ENCODE measurements at regions not wholly inside any gene's neighbourhood (a gene's known extent, or its start where the extent isn't known, plus 50 kb on each side); places are given as distances from the start of the nearest gene placed in this dataset.

- Histone ChIP-seq H3K18ac (ENCODE audit: low read length) (no peak overlapping the region), H3K79me1 (ENCODE audit: low read length) (no peaks in the 10 kb centered on the region), H3K4me1 (ENCODE audit: control insufficient read depth, low read depth, low read length) (no peaks in the 10 kb centered on the region), H3K4ac (ENCODE audit: low read depth, low read length) (no peak overlapping the region), H3K36me3 (ENCODE audit: control insufficient read depth, insufficient read depth, low read length) (no peaks in the 10 kb centered on the region), H3K27me3 (ENCODE audit: insufficient read depth, low read length, poor library complexity) (no peaks in the 10 kb centered on the region), H3K79me2 (ENCODE audit: control insufficient read depth, insufficient read depth, low read length) (no peaks in the 10 kb centered on the region), H2BK120ac (ENCODE audit: low read depth, low read length) (no peak overlapping the region), H2BK15ac (replicated peaks; ENCODE audit: low read depth) (no peak overlapping the region), H3K56ac (ENCODE audit: low read length) (no peak overlapping the region), H4K8ac (ENCODE audit: low read depth, low read length) (no peak overlapping the region), H3K27ac (ENCODE audit: low read depth, low read length) (no peak overlapping the region), H4K5ac (ENCODE audit: low read length) (no peak overlapping the region), H2AK5ac (ENCODE audit: low read length) (no peak overlapping the region), H3K23ac (ENCODE audit: low read length) (no peak overlapping the region), H3K4me2 (ENCODE audit: low read length) (no peak overlapping the region), H3K4me3 (ENCODE audit: low read length) (no peak overlapping the region), H3K9ac (ENCODE audit: low read length) (no peak overlapping the region), H2BK5ac (ENCODE audit: low read length) (no peak overlapping the region)
- WGBS (ENCODE audit: extremely low coverage, insufficient coverage, low lambda C conversion rate): no CpG with 5 or more reads among the region's 4 CpGs
- no peak for DNase-seq
Measured at GRCh38 chr17:77688369-77688768, 270.1 kb upstream of the TNRC6C start.

GRCh38 chr17:77690271-77691161 is 268.0 kb upstream of the TNRC6C start:
- Histone ChIP-seq H3K23ac (ENCODE audit: low read length) (no peak overlapping the region), H3K18ac (ENCODE audit: low read length) (no peak overlapping the region), H3K56ac (ENCODE audit: low read length) (no peak overlapping the region), H3K27me3 (ENCODE audit: insufficient read depth, low read length, poor library complexity) (no peaks in the 10 kb centered on the region), H4K5ac (ENCODE audit: low read length) (no peak overlapping the region), H2AK5ac (ENCODE audit: low read length) (no peak overlapping the region), H3K9ac (ENCODE audit: low read length) (no peak overlapping the region), H3K4me1 (ENCODE audit: control insufficient read depth, low read depth, low read length) (no peaks in the 10 kb centered on the region), H3K79me2 (ENCODE audit: control insufficient read depth, insufficient read depth, low read length) (no peaks in the 10 kb centered on the region), H3K4me3 (ENCODE audit: low read length) (no peak overlapping the region), H3K36me3 (ENCODE audit: control insufficient read depth, insufficient read depth, low read length) (no peaks in the 10 kb centered on the region), H2BK120ac (ENCODE audit: low read depth, low read length) (no peak overlapping the region), H2BK15ac (replicated peaks; ENCODE audit: low read depth) (no peak overlapping the region), H3K4me2 (ENCODE audit: low read length) (no peak overlapping the region), H4K8ac (ENCODE audit: low read depth, low read length) (no peak overlapping the region), H3K27ac (ENCODE audit: low read depth, low read length) (no peak overlapping the region), H3K79me1 (ENCODE audit: low read length) (no peaks in the 10 kb centered on the region), H3K4ac (ENCODE audit: low read depth, low read length) (no peak overlapping the region), H2BK5ac (ENCODE audit: low read length) (no peak overlapping the region)
- WGBS (ENCODE audit: extremely low coverage, insufficient coverage, low lambda C conversion rate): no CpG with 5 or more reads among the region's 24 CpGs
- DNase-seq: no peak

- H3K79me2 ChIP-seq (ENCODE audit: control insufficient read depth, insufficient read depth, low read length): no peaks in the 10 kb centered on the region
- no peak overlapping the region for H3K18ac ChIP-seq (ENCODE audit: low read length)
- H3K4me3 ChIP-seq (ENCODE audit: low read length): no peak overlapping the region
- no peak overlapping the region for H2BK120ac ChIP-seq (ENCODE audit: low read depth, low read length)
- H2BK5ac ChIP-seq (ENCODE audit: low read length): no peak overlapping the region
- H3K56ac ChIP-seq (ENCODE audit: low read length): no peak overlapping the region
- DNase-seq: no peak
- H3K27ac ChIP-seq (ENCODE audit: low read depth, low read length): no peak overlapping the region
- H3K79me1 ChIP-seq (ENCODE audit: low read length): no peaks in the 10 kb centered on the region
- no peak overlapping the region for H3K4ac ChIP-seq (ENCODE audit: low read depth, low read length)
- H3K4me1 ChIP-seq (ENCODE audit: control insufficient read depth, low read depth, low read length): no peaks in the 10 kb centered on the region
- no peaks in the 10 kb centered on the region for H3K27me3 ChIP-seq (ENCODE audit: insufficient read depth, low read length, poor library complexity)
- no peak overlapping the region for H2AK5ac ChIP-seq (ENCODE audit: low read length)
- no peak overlapping the region for H3K4me2 ChIP-seq (ENCODE audit: low read length)
- H4K8ac ChIP-seq (ENCODE audit: low read depth, low read length): no peak overlapping the region
- H3K36me3 ChIP-seq (ENCODE audit: control insufficient read depth, insufficient read depth, low read length): no peaks in the 10 kb centered on the region
- WGBS (ENCODE audit: extremely low coverage, insufficient coverage, low lambda C conversion rate): no CpG with 5 or more reads among the region's 21 CpGs
- H3K9ac ChIP-seq (ENCODE audit: low read length): no peak overlapping the region
- H3K23ac ChIP-seq (ENCODE audit: low read length): peak overlapping the region; percentile 45
- H4K5ac ChIP-seq (ENCODE audit: low read length): no peak overlapping the region
- H2BK15ac ChIP-seq (replicated peaks; ENCODE audit: low read depth): no peak overlapping the region
Measured at GRCh38 chr17:77691216-77692085, 267.1 kb upstream of the TNRC6C start.

- no peak overlapping the region for H2AK5ac ChIP-seq (ENCODE audit: low read length)
- no peak for DNase-seq
- no peak overlapping the region for H2BK120ac ChIP-seq (ENCODE audit: low read depth, low read length)
- H3K79me1 ChIP-seq (ENCODE audit: low read length): no peaks in the 10 kb centered on the region
- no peak overlapping the region for H3K4ac ChIP-seq (ENCODE audit: low read depth, low read length)
- H2BK15ac ChIP-seq (replicated peaks; ENCODE audit: low read depth): no peak overlapping the region
- no peaks in the 10 kb centered on the region for H3K36me3 ChIP-seq (ENCODE audit: control insufficient read depth, insufficient read depth, low read length)
- no peak overlapping the region for H3K9ac ChIP-seq (ENCODE audit: low read length)
- no peak overlapping the region for H3K4me2 ChIP-seq (ENCODE audit: low read length)
- H3K23ac ChIP-seq (ENCODE audit: low read length): no peak overlapping the region
- no peak overlapping the region for H4K5ac ChIP-seq (ENCODE audit: low read length)
- no peak overlapping the region for H3K4me3 ChIP-seq (ENCODE audit: low read length)
- H3K27me3 ChIP-seq (ENCODE audit: insufficient read depth, low read length, poor library complexity): no peaks in the 10 kb centered on the region
- no peak overlapping the region for H3K18ac ChIP-seq (ENCODE audit: low read length)
- H3K27ac ChIP-seq (ENCODE audit: low read depth, low read length): no peak overlapping the region
- H2BK5ac ChIP-seq (ENCODE audit: low read length): no peak overlapping the region
- WGBS (ENCODE audit: extremely low coverage, insufficient coverage, low lambda C conversion rate): no CpG with 5 or more reads among the region's 12 CpGs
- no peak overlapping the region for H3K56ac ChIP-seq (ENCODE audit: low read length)
- H3K4me1 ChIP-seq (ENCODE audit: control insufficient read depth, low read depth, low read length): no peaks in the 10 kb centered on the region
- no peak overlapping the region for H4K8ac ChIP-seq (ENCODE audit: low read depth, low read length)
- no peaks in the 10 kb centered on the region for H3K79me2 ChIP-seq (ENCODE audit: control insufficient read depth, insufficient read depth, low read length)
Measured at GRCh38 chr17:77692571-77693161, 265.8 kb upstream of the TNRC6C start.

GRCh38 chr17:77693301-77693700 is 265.2 kb upstream of the TNRC6C start:
- Histone ChIP-seq H3K4me3 (ENCODE audit: low read length) (no peak overlapping the region), H3K23ac (ENCODE audit: low read length) (no peak overlapping the region), H3K4me1 (ENCODE audit: control insufficient read depth, low read depth, low read length) (no peaks in the 10 kb centered on the region), H3K27ac (ENCODE audit: low read depth, low read length) (no peak overlapping the region), H4K8ac (ENCODE audit: low read depth, low read length) (no peak overlapping the region), H3K4me2 (ENCODE audit: low read length) (no peak overlapping the region), H3K36me3 (ENCODE audit: control insufficient read depth, insufficient read depth, low read length) (no peaks in the 10 kb centered on the region), H3K79me2 (ENCODE audit: control insufficient read depth, insufficient read depth, low read length) (no peaks in the 10 kb centered on the region), H2BK15ac (replicated peaks; ENCODE audit: low read depth) (no peak overlapping the region), H3K18ac (ENCODE audit: low read length) (no peak overlapping the region), H2BK5ac (ENCODE audit: low read length) (no peak overlapping the region), H3K56ac (ENCODE audit: low read length) (no peak overlapping the region), H2BK120ac (ENCODE audit: low read depth, low read length) (no peak overlapping the region), H3K4ac (ENCODE audit: low read depth, low read length) (no peak overlapping the region), H3K9ac (ENCODE audit: low read length) (no peak overlapping the region), H3K27me3 (ENCODE audit: insufficient read depth, low read length, poor library complexity) (no peaks in the 10 kb centered on the region), H2AK5ac (ENCODE audit: low read length) (no peak overlapping the region), H4K5ac (ENCODE audit: low read length) (no peak overlapping the region), H3K79me1 (ENCODE audit: low read length) (no peaks in the 10 kb centered on the region)
- no CpG with 5 or more reads among the region's 9 CpGs for WGBS (ENCODE audit: extremely low coverage, insufficient coverage, low lambda C conversion rate)
- DNase-seq: no peak

Measured in mesendoderm (in vitro differentiated cells).